Astrocyte (in vitro differentiated cells and primary cell): ENCODE measurements at regions not wholly inside any gene's neighbourhood (a gene's known extent, or its start where the extent isn't known, plus 50 kb on each side); places are given as distances from the start of the nearest gene placed in this dataset.

Experiments
- EZH2 ChIP-seq: IDR thresholded peaks from 2 replicates; pipeline ENCODE4 v1.6.1; 2012; ENCODE audit warnings: mild to moderate bottlenecking, low read length, inconsistent platforms; ENCODE audit not compliant: insufficient read depth
- TF ChIP-seq, protein P1 (sequence below): IDR thresholded peaks from 2 replicates; pipeline ENCODE4 v1.5.1; 2011; ENCODE audit warnings: low read depth, mild to moderate bottlenecking, inconsistent platforms, low read length, moderate library complexity; ENCODE audit not compliant: insufficient read depth

- TF ChIP-seq, protein P1, sequence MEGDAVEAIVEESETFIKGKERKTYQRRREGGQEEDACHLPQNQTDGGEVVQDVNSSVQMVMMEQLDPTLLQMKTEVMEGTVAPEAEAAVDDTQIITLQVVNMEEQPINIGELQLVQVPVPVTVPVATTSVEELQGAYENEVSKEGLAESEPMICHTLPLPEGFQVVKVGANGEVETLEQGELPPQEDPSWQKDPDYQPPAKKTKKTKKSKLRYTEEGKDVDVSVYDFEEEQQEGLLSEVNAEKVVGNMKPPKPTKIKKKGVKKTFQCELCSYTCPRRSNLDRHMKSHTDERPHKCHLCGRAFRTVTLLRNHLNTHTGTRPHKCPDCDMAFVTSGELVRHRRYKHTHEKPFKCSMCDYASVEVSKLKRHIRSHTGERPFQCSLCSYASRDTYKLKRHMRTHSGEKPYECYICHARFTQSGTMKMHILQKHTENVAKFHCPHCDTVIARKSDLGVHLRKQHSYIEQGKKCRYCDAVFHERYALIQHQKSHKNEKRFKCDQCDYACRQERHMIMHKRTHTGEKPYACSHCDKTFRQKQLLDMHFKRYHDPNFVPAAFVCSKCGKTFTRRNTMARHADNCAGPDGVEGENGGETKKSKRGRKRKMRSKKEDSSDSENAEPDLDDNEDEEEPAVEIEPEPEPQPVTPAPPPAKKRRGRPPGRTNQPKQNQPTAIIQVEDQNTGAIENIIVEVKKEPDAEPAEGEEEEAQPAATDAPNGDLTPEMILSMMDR, result no peak
- no peak for TF ChIP-seq EZH2
Measured at GRCh38 chr15:38084289-38084688, 149.8 kb downstream of the TMCO5A start.
